UCSD-AML1 (cell line): ENCODE measurements at regions not wholly inside any gene's neighbourhood (a gene's known extent, or its start where the extent isn't known, plus 50 kb on each side); places are given as distances from the start of the nearest gene placed in this dataset.
A peak's percentile ranks its signal among the peaks of the same experiment; 100 is the strongest.

ENCODE experiments used
- DNase-seq: peaks from one replicate; lab custom pipeline; 2025; ENCODE audit not compliant: unreplicated experiment; lab: John Stamatoyannopoulos, UW

DNA sequence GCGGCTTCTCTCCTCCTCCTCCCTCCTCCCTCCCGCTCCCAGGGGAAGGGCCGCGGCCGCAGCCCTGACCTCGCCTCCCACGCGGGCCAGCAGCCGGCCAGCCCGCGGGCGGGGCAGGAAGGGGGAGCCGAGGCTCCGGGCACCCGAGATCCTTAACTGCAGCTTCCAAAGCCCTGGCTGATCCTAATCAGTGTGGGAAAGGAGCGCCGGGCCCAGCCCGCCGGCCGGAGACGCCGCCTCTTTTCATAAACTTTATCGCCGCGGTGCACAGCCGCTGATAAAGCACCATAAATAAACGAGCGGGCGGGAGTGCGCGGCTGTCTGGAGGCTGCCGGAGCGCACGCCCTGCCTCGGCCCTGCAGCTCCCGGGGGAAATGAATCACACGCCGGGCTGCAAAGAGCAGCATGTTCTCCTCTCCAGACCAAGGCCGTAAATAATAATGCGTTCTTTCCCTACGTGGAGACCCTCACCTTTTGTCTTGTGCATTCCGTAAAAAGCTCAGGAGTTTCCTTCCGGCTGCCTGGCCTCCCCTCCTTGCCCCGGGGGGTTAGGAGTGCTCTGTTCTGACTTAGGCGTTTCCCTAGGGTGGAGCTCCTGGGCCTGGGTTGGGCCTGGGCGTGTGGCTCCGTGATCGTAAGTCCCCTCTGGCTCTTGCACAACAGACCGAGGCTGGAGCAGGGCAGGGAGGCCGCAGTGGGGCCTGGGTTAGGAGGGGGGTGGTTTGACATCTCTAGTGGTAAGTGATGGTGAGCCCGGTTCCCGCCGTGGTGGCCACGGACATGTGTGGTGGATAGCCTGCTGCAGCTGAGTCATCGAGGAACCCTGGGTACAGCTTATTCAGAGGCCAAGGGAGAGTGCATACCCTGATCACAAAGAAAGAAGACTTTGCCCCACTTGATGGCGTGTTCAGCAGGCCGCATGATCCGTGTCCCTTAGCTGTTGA lies 132.6 kb upstream of the HES1 start:
- peak; percentile 85 for DNase-seq

DNA sequence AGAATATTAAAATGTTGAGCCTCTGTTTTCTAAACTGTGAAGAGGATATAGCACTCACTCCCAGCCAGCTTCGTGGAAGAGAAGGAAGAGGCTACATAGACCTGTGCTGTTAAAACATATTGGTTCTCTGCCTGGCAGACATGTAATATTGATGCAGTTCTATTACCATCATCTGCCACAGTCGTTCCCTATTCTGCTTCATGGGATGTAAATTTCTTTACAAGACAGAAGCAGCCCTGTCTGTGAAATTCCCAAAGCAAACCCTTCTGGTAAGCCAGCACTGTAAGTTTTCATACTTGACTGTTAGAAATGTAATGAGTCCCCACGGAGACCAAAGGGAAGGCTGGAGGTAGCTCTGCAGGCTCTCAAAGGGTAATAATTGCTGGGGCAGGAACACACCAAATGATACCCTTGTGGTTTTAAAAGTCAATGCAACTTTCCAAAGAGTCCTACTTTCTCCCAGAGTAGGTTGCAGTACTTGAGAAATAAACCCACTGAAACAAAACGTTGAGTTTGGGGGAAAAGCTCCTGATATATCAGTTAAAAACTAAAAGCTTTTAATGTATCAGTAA lies 129.9 kb upstream of the HES1 start:
- no peak for DNase-seq

DNA sequence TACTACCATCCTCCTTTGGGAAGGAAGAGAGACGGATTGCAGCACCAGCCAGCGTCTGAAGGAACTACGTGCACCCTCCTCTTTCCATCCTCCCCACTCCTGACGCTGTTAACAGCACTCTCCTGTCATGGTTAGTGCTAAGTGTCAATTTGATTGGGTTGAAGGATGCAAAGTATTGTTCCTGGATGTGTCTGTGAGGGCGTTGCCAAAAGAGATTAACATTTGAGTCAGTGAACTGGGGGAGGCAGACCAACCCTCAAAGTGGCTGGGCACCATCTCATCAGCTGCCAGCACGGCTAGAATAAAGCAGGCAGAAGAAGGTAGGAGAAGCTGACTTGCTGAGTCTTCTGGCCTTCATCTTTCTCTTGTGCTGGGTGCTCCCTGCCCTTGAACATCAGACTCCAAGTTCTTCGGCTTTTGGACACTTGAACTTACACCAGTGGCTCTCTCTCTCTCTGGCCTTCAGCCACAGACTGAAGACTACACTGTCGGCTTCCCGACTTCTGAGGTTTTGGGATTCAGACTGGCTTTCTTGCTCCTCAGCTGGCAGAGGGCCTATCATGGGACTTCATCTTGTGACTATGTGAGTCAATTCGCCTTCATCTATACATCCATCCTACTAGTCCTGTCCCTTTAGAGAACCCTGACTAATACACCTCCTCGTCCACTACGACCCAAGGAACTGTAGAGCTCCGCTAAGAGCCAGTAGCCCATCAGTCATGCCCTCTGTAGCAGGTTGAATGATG lies 128.2 kb upstream of the HES1 start:
- no peak for DNase-seq

DNA sequence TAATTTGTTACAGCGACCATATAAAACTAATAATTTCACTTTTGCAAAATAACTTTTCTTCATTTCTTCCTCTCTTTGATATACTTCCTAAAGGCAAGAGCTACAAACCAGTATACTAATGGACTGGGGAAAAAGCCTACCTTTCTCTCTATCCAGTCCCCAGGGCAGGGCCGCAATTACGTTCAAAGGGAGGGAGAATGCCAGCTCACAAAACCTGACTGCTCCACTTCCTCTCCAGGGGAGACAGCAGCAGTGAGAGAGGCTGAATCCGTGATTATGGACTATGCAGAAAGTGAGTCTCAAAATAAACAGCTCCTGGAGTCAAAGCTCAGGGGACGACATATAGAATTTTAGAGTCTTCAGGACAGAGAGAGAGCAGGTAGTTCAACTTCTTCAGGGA lies 126.9 kb upstream of the HES1 start:
- no peak for DNase-seq

DNA sequence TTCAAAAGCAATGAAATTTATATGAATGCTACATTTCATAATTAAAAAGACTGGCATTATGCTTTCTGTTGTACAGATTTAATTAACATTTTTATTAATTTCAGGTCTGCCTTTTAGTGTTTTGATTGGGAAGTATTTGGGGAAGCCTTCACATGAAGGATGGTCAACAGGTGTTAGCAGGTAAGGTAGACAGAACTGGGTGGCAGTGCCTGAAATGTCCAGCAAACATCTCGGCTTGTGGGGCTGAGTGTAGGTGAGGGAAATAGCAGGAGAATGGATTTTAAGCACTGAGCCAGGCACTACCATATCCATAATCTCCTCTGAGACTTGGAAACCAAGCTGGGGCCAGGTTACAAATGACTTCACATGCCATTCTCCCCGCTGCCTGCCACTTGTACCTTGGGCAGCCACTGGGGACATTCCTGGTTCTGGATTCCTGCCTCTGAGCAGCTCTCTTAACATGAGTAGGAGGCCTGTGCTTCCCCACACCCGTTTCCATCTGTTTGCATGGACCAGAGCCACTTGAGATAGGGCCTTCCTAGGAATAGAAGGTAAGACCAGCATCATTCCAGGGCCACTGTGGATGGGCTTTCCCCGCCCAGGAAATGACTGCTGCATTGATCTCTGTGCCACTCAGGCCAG lies 125.9 kb upstream of the HES1 start:
- DNase-seq: no peak

DNA sequence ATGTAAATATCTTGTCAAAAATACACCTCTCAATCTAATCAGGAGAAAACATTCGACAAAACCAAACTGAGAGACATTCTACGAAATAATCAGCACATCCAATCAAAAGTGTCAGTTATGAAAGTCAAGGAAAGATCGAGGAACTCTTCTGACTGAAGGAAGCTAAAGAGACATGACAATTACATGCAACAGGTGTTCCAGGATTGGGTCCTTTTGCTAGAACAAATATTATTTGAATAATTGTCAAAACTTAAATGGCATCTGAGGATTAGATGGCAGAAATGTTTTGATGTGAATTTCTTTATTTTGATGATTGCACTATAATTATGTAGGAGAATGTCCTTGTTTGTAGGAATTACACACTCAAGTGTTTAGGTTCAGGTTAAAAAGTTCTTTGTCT lies 124.1 kb upstream of the HES1 start:
- no peak for DNase-seq

DNA sequence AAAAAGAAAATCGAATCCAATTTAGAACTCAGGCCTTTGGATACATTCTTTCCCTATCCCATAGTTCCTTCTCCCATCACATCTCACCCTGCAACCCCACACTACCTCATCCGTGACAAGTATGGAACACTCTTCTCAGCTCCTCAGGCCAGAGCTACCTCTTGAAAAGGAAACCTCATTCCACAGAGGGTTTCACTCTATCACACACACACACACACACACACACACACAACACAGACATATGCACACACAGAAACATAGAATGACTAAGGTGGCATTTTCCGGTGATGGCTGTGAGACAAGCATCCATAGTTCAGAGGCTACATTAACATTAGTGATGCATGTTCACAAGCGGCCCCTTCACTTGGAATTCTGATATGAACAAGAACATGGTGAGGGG lies 122.0 kb upstream of the HES1 start:
- DNase-seq: no peak

DNA sequence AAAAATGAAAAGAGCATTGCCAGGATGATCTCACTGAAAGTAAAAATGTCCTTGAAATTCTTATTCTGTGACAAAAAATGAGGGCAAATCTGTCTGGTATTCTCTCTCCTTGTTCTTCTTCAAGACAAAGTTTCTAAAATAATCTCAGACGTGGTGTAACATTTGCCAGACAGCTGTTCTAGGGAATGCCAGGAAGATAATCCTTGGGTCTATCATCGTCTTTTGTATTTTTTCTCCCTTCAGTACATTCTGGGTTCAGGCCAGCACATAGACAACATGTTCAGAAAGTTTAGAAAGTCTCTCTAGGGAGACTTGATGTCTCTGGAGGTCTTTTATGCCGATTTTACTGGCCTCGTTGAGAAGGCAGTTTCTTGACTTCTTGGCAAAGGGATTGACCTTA lies 121.2 kb upstream of the HES1 start:
- no peak for DNase-seq

DNA sequence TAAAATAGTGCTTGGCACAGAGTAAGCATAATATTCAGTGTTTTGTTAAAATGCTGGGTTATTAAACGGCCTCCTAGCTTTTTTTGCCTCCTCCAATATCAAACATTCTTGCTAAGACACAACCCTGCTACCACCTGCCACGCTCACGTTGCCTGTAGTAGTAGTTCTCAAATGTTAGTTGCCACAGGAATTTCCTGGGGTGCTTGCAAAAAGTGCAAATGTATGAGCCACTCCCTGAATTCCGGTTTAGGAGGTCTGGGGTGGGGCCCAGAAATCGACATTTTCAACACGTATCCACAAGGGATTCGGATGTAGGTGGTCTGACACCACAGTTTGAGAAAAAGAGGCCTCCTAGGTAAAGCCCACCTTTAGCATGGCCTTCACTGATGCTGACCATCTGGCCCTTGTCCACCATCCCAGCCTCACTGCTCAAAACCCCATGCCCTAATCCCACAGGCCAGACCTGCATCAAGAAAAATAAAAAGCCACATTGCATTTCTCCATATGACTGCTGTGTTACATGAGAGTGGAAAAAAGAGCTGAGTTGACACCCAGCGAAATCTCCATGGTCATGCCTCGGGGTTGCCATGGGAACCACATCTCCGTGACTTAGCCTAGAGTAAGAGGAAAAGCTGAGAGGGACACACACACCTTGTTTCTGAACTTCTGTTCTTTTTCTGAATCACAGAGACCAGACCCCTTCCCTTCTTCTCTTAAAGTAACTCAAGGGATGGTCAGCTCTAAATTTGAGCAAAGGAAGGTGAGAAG lies 116.4 kb upstream of the HES1 start:
- no peak for DNase-seq

DNA sequence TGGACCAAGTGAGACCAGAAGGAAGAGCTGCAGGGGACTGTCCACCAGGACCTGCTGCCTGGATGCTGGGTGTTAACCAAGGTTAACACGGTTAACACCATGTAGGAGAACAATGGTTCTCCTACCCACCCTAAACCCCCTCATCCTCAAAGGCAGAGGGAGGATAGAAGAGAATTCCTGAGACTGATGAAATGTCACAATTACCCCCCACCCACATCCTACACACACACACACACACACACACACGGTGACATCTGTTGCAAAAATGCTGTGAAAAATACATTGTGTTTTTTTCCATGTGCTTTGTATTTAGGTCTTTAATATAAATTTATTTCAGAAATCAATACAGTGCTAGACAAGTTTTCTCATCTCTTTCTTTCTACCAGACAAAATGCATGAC lies 113.9 kb upstream of the HES1 start:
- no peak for DNase-seq

DNA sequence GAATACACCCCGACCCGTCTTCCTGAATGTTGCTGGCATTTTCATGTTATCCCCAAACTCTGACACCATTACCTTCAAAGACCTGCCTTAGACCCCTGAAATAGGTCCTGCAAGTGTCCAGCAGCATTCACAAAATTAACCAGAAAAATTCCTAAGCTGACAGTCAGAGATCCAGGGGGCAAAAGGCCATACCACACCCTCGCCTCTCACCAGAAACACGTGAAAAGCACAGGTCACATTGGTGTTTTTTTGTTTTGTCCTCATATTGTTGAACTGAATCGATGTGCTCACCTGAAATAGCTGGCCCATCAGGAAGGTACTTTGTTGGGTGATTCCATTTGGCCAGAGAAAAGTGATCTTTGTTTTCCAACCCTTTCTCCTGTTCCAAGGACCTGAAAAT lies 113.1 kb upstream of the HES1 start:
- DNase-seq: no peak

DNA sequence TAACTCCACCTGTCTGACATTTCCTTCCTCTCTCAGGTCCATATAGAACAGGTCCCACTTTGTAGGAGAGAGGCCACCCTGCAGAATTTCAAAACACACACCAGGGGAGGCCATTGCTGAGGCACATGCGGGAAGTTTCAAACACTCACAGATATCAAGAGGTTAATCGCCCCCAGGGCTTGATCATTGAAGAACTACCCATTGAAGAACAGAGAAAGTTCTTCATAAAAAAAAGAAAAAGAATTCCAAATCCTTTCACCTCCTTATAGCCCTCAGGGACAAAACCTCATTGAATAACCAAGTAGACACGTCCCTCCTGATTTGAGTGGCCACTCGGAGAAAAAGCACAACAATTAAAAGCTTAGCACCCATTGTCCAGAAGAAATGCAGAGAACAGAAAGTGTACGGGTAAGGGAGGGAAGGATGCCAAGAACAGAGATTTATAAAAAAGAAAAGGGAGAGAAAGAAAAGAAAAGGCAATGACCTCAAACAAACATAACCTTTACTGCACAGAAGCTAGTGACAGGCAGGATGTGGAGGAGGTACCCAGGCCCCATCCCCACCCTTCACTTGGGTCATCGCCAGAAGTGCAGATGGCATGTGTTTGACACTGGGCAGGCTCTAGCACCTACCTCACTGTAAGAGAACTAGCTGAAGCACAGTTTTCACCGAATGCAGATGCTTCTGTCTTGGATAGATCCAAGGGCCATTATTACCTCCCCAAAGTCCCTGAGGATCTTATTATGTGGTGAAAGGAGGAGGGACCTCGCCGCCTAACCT lies 112.3 kb upstream of the HES1 start:
- DNase-seq: no peak

DNA sequence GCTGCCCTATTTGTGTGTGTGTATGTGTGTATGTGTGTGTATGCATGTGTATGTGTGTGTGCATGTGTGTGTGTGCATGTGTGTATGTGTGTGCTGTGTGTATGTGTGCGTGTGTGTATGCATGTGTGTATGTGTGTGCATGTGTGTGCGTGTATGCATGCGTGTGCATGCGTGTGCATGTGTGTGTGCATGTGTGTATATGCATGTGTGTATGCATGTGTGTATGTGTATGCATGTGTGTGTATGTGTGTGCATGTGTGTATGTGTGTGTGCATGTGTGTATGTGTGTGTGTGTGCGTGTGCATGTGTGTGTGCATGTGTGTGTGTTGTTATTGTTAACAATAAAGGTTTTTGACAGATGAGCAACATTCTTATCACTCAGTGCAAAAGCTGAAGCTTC lies 110.8 kb upstream of the HES1 start:
- DNase-seq: no peak

DNA sequence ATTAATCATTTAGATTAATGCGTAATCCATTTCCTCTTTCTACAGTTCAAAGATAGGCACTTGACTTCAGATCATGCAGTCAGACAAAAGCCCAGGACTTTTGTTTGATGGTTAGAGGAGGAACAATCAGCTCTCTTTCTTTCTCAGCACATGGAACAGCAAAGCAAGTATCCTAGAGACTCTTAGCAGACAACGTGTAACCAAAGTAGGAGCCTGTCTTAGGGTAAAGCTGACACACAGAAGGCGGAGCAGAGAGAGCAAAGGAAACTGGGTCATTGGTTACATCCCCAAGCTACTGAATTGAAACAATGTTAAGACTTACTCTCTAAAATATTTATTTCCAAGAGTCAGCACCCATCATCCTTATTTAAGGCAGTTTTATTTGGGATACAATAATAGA lies 110.0 kb upstream of the HES1 start:
- no peak for DNase-seq

DNA sequence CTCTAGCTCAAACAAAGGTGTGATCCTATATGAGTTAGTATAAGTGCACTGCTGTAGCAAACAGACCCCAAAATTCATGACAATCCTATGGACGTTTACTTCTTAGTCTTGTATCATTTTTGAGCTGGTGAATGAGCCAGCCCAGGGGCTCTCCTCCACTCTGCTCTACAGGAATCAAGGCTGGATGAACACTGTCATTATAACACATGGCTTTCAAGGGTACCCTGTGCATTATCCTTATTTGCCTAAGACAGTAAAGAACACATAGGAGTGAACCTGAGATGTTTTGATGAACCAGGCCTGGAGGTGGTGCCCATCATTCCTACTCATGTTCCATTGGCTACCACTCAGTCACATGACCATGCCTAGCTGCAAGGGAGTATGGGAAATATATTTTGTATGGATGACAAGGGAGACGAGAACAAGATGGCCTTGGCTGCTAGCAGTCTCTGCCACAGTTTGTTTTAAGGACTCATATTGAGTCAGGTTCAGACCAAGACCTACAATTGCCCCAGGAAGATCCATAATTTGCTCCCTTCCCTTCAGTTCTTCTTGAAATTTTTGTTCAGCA lies 107.4 kb upstream of the HES1 start:
- no peak for DNase-seq

DNA sequence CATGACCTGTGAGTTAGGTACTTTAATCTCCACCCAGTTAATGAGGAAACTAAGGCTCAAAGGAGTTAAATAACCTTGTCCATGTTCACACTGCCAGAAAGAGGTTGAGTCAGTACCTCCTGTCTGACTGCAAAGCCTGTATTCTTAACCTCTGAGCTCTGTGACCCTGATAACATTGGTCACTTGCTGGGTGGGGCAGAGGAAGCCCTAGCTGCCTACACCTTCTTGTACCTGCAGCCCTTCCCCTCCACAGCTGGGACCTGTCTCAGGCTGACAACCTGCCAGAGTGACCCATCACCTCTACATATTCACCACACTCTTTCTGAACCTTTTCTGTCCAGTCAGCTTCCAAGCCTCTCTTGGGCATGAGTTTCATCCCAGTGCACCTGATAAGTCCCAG lies 106.1 kb upstream of the HES1 start:
- no peak for DNase-seq

DNA sequence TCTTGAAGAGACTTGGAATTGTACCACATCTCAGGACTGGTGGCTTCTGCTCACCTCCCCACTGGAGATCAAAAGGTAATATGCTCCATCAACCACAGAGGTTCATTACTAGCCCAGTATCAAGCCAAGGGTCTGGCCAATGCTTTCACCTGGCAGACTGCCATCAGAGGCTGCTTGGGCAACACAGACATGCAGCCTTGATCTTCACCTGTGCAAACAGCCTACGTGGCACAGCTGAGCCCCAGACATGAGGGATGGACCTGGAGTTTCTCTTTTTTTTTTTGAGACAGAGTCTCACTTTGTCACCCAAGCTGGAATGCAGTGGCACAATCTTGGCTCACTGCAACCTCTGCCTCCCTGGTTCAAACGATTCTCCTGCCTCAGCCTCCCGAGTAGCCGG lies 105.6 kb upstream of the HES1 start:
- DNase-seq: no peak

DNA sequence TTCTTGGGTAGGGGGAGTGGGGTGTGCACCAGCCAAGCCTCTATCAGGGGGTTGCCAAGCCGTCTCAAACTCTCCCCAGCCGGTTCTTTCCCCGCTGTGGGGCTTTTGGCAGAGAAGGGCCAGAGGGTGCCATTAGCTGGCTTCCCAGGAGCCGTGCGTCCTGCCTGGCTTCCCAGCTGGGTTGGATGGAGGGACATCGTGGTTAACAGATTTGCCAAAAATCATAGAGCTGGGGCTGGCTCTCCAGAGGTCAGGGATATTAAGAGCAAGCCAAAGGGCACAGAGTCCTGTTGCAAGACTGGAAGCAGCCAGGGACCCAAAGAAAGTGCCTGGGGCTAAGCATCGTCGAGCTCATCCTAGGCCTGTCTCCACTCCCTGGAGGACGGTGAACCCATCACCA lies 104.6 kb upstream of the HES1 start:
- no peak for DNase-seq

DNA sequence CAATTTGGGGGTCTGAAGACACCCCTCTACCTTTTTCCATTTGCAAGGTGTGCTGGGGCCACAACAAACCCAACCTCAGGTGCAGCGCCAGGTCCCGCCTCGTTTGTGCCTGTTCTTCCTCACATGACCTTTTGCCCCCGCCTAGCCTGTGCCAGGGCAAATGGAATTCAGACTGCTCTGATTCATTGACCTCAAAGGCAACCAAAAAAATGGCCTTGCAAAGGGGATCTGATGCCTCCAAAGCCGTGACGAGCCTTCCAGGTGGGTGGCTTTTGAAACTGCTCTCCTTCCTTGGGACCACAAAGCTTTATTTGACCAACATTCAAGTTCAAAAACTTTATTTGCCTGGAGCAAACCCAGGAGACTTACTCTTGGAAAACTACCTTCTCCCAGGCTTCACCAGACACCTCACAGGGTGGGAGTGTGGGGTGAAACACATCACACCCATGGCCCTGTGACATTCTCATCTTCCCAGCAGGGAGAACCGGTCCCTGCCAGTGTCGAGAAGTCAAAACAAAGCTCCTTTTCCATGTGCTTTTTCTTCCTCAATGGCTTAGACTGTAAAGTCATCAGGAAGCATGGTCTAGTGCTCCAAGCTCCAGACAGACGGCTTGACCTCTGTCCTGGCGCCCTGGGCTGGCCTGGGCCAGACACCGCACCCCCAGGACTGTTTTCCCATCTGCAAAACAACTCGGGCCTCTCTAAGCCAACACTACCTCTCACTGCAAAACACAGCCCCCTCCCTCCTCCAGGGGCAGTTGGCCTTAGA lies 103.9 kb upstream of the HES1 start:
- no peak for DNase-seq
